HG02610 (cell line): ENCODE measurements at regions not wholly inside any gene's neighbourhood (a gene's known extent, or its start where the extent isn't known, plus 50 kb on each side); places are given as distances from the start of the nearest gene placed in this dataset.

Experiments used
- ATAC-seq: cut with Tn5 transposase; IDR thresholded peaks from one replicate; pipeline ENCODE4 v1.9.1; 2021; ENCODE audit warnings: mild to moderate bottlenecking, moderate library complexity; ENCODE audit not compliant: unreplicated experiment

DNA sequence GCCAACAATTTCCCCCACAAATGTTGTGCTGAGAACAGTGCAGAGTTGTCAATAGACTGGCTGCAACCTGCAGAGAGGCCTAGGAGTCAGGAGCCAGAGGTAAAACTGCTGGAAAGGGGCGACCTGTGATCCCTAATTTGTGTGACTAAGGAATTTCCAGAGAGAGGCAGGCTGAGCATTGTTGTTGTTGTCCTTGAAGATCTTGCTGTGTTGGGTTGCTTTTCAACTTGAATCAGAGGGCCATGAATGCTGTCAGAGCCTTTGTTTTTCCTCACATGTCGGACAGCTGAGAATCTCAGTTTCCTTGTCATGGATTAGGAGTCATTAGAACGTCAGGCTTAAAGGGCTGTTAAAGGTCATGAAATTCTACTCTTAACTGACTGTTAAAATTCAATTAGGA, 134.6 kb upstream of the ASTN2 start:
- no peak for ATAC-seq

GRCh38 chr9:117548556-117548955, 133.7 kb upstream of the ASTN2 start:
- ATAC-seq, result no peak

GRCh38 chr9:117547904-117548303, 133.0 kb upstream of the ASTN2 start:
- ATAC-seq, result no peak

GRCh38 chr9:117546894-117547678, 132.2 kb upstream of the ASTN2 start:
- ATAC-seq, result no peak

DNA sequence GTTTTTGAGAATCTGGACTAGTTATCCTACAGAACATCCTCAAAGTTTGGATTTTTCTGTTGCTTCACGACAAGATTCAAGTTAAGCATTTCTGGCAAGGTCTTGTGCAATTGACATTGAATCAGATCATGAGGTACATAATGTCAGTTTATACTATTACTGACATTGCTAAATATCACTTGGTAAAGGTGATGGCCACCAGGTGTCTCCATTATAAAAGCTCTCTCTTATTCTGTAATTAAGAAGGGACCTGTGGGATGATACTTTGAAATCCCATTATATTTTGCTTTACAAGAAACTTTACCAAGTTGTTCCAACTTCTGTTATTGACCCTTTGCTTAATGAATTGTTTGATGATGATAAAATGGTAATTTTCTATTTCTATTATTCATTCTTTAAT, 131.0 kb upstream of the ASTN2 start:
- ATAC-seq, result no peak

GRCh38 chr9:117543089-117543488, 128.2 kb upstream of the ASTN2 start:
- no peak for ATAC-seq

DNA sequence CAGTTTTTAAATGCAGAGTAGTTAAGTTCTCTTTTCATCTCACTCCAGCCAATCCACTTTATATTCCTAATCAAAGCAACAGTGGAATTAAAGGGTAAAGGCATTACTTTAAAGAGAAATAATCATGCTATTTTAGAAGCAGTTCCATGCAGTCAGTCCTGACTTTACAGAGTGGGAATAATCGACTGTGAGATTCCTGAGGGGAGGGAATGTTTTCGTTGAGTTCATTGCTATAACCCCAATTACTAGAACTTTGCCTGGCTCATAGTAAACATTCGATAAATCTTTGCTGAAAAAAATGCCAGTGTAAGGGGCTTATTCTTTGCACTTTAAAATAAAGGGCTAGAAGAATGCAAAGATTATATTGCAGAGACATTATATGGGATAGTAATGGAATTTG, 127.2 kb upstream of the ASTN2 start:
- no peak for ATAC-seq

DNA sequence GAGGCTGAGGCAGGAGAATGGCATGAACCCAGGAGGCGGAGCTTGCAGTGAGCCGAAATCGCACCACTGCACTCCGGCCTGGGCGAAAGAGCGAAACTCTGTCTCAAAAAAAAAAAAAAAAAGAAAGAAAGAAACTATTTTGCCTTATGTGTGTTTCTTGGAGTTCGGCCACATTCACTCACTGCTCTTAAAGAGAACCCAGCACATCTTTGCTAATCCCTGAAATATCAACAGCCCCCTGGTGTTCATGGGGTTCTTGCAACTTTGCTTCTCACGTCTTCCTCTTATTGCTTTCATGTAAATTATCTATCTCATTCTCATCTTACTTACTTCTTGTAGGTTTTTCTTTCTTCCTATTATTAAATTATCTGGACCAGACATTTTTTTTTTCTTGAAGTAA, 126.3 kb upstream of the ASTN2 start:
- ATAC-seq, result no peak

GRCh38 chr9:117535973-117536372, 121.1 kb upstream of the ASTN2 start:
- ATAC-seq, result no peak

GRCh38 chr9:117535434-117535833, 120.6 kb upstream of the ASTN2 start:
- no peak for ATAC-seq

DNA sequence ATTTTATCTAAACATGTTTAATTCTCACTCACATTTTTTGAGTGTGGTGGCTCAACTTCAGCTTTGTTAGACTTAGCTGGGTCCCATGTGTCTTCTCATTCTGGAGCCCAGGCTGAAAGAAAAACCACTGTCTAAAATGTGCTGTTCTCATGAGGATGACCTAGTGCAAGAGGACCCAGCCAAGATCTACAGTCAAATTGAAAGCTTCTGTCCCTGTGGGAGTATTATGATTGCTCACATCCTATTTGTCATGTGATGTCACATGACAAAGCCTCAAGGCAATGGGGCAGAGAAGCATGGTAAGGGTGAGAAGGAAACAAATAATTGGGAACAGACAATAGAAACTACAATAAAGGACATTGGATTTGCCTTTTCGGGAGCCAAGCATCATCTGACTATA, 113.4 kb upstream of the ASTN2 start:
- ATAC-seq, result peak; percentile 57

- ATAC-seq, result no peak
These were observed 111.8 kb upstream of the ASTN2 start for GRCh38 chr9:117526674-117527073.

DNA sequence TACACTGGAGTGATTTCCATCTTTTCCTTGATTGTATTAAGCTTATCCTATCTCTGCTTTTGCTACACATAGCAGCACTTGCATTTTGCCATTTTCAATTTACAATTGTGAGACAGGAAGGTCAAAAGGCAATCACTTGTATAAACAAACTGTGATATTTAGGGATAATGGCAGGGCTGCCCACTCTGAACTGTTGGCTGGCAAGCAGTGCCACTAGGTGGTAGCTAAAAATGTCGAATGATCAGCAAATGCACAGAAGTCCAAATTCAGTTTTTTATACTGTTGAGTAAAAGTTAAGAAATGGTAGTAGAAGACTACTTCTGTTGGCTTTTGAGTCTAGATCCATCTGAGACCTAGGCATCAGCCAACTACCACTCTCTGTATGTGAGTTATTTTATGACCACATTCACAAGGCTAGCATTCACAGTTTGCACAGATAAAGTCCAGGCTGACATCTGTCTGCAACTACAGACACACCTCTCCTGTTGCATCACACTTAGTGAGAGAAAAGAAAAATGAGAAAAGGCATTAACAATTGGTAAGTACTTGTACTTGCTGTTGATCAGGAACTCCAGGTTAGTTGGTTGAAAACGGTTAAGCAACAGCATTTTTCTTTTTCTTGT, 108.8 kb upstream of the ASTN2 start:
- no peak for ATAC-seq

DNA sequence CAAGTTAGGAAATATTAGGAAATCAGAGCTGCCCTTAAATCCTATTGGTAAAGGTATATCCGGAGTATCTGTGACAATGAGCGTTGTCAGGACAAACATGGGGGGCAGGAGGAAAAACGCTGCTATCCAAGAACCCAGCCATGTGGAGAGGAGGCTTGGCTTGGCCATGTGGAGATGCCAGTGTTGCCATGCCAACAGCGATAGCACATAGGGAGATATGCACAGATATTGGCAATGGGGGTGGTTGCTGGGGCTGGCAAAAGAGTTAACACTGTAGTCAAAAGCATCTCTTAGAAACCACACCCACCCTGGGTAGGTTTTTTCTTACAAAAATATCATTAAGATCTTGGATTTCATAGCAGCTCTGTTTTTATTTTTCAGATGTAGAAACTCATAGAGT, 106.4 kb upstream of the ASTN2 start:
- ATAC-seq, result no peak

DNA sequence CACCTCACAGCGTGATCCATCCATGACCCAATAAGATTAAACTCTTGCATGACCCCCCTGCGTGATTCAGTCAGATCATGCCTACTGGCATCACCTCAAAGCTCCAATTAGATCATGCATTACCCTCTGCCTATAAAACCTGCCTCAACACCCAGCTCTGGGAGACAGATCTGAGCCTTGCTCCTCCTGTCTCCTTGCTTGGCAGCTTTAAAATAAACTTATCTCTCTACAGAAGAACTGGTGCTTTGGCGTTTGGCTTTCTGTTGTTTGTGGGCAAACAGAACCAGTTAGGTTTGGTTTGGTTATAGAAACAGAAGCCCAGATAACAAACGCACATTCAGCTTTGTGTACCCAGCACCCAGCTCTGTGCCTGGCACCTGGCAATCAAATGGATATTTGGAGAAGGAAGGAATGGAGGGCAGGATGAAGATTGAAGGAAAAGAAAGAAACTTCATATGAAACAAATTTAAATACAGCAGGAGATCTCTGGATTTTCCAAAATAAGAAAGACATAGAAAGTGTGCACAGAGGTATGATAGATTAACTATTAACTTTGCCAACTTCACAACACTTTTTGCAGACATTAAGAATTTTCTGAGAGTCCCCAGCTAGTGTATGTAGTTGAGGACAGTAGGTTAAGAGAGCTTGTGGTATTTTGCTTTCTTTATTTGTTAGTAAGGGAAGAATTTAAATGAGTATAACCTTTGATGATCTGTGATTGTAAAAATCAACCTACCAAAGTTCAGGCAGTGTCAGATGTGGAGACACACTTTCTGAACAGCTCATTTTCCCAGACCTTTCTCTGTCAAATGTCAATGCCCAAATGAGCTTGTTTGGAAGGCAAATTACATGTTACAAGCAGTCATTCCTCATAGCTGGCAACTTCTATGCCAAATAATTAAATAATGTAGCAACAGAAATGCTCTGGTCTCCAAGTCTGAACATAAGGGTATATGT, 102.1 kb upstream of the ASTN2 start:
- ATAC-seq, result no peak

DNA sequence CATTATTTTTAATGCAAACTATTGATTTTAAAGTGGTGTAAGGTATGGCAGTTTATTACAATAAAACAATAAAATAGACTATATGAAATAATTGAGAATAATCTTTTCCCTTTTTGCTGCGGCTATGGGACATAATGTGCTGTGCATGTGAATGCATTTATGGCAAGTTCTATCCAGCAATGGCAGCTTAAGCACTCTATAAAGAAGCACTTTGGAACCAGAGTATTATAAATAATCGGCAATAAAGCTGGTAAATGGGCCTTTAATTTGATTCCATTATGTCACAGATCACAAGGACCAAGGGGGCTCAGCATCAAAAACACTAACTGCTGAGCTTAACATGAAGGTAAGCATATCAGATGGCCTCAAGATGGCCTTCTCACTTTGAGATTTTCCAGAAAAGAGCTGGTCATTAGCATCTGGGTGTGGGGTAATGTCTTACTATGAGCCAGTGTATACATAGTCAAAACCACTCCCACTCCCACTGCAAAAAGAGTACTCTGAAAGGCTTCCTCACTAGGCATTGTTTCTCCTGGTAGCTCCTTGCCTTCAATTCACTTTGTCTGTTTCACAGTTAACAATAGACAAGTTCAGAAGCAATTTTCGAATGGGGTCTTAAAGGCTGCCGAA, 97.1 kb upstream of the ASTN2 start:
- no peak for ATAC-seq

DNA sequence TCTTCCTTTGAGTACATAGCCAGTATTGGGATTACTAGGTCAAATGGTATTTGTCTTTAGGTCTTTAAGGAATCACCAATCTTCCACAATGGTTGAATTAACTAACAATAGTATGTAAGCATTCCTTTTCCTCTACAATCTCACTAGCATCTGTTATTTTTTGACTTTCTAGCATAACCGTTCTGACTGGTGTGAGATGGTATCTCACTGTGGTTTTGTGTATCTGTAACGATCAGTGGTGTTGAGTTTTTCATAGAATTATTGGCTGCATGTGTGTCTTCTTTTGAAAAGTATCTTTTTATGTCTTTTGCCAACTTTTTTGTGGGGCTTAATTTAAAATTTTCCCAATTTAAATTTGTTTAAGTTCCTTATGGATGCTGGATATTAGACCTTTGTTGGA, 81.5 kb upstream of the ASTN2 start:
- no peak for ATAC-seq

DNA sequence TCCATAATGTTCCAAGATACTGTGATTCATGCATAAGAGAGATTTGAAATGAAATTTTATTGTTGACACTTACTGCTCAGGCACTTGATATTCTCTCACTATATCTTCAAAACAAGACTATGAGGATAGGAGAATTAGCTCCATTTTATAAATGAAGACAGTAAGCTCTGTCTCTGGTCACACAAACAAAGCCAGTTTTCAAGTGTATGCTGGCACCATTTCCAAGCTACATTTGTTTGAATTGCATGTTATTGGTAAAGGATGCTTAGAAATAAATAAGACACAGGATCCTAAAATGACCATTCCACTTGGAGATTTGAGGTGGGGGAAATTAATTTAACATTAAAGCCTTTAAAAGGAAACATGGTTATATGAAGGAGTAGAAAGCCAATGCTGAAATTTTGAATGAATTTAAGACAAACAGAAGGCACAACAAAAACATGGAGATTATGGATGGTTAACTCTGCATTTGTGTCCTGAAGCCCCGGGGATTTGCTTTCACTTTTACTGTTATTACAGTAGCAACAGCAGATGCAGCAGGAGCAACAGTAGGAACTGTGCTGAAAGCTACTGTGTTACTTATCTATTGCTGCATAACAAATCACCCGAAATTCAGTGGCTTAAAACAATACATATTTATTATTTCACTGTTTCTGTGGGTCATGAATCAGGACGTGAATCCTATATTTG, 79.7 kb upstream of the ASTN2 start:
- ATAC-seq, result no peak

- ATAC-seq, result no peak
These were observed 77.6 kb upstream of the ASTN2 start for GRCh38 chr9:117492476-117492875.

GRCh38 chr9:117491491-117491890, 76.6 kb upstream of the ASTN2 start:
- no peak for ATAC-seq

GRCh38 chr9:117490199-117490598, 75.3 kb upstream of the ASTN2 start:
- no peak for ATAC-seq
